IPS-20b (cell line): ENCODE measurements at regions not wholly inside any gene's neighbourhood (a gene's known extent, or its start where the extent isn't known, plus 50 kb on each side); places are given as distances from the start of the nearest gene placed in this dataset.

Experiments used
- H3K27ac ChIP-seq: one replicate; pipeline ENCODE4 v1.5.1; 2013; ENCODE audit warnings: low read length
- H3K27me3 ChIP-seq: 2 replicates; pipeline ENCODE4 v1.6.1; 2013; ENCODE audit warnings: mild to moderate bottlenecking, low read length, inconsistent platforms; ENCODE audit not compliant: insufficient read depth
- H3K36me3 ChIP-seq: 2 replicates; pipeline ENCODE4 v1.6.1; 2013; ENCODE audit warnings: low read depth, mild to moderate bottlenecking, inconsistent platforms, low read length, moderate library complexity; ENCODE audit not compliant: insufficient read depth
- H3K4me1 ChIP-seq: 2 replicates; pipeline ENCODE4 v1.6.1; 2013; ENCODE audit warnings: mild to moderate bottlenecking, control low read depth, inconsistent platforms, low read length, moderate library complexity; ENCODE audit not compliant: insufficient read depth
- H3K4me3 ChIP-seq: 2 replicates; pipeline ENCODE4 v1.5.1; 2013; ENCODE audit warnings: mild to moderate bottlenecking, low read length, inconsistent platforms
- H3K9ac ChIP-seq: 2 replicates; pipeline ENCODE4 v1.6.1; 2013; ENCODE audit warnings: low read depth, mild to moderate bottlenecking, inconsistent platforms, low read length, moderate library complexity
- H3K9me3 ChIP-seq: 2 replicates; pipeline ENCODE4 v1.6.1; 2013; ENCODE audit warnings: mild to moderate bottlenecking, low read depth, low read length, inconsistent platforms; ENCODE audit not compliant: insufficient read depth

- Histone ChIP-seq H3K27me3 (no peaks in the 10 kb centered on the region), H3K9me3 (no peaks in the 10 kb centered on the region), H3K36me3 (no peaks in the 10 kb centered on the region), H3K27ac (no peak overlapping the region), H3K9ac (no peak overlapping the region), H3K4me3 (no peak overlapping the region), H3K4me1 (no peaks in the 10 kb centered on the region)
These were observed 155.7 kb upstream of the SASH1 start for GRCh38 chr6:148186916-148187315.

GRCh38 chr6:148192310-148192709 lies 150.3 kb upstream of the SASH1 start:
- H3K9me3 ChIP-seq: no peaks in the 10 kb centered on the region
- H3K9ac ChIP-seq: no peak overlapping the region
- no peak overlapping the region for H3K27ac ChIP-seq
- no peaks in the 10 kb centered on the region for H3K4me1 ChIP-seq
- no peak overlapping the region for H3K4me3 ChIP-seq
- H3K27me3 ChIP-seq: no peaks in the 10 kb centered on the region
- no peaks in the 10 kb centered on the region for H3K36me3 ChIP-seq

- Histone ChIP-seq H3K4me3 (no peak overlapping the region), H3K4me1 (no peaks in the 10 kb centered on the region), H3K9me3 (no peaks in the 10 kb centered on the region), H3K27me3 (no peaks in the 10 kb centered on the region), H3K27ac (no peak overlapping the region), H3K9ac (no peak overlapping the region), H3K36me3 (no peaks in the 10 kb centered on the region)
These were observed 149.5 kb upstream of the SASH1 start for GRCh38 chr6:148193063-148193680.

DNA sequence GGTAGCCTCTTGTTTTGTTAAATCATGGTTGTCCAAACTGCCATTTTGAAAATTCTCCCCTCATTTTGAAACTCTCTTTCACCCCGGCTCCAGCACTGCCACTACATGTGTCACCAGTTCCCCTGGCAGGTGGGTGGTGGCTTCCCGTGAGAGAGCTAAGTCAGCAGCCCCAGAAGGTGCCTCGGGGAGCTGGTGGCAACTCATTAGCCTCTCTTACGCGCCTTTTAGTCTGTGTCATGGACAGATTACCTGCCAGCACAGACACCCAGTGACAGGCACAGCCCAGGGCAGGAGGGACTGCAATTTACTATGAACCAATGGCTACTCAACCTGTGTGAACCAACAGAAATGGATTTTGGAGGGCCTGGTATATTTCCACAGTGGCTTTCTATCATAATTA lies 147.1 kb upstream of the SASH1 start:
- H3K36me3 ChIP-seq: no peaks in the 10 kb centered on the region
- H3K27me3 ChIP-seq: no peaks in the 10 kb centered on the region
- H3K27ac ChIP-seq: no peak overlapping the region
- H3K4me1 ChIP-seq: no peaks in the 10 kb centered on the region; the same call in 1 of the 2 replicates
- H3K9ac ChIP-seq: no peak overlapping the region
- no peaks in the 10 kb centered on the region for H3K9me3 ChIP-seq
- no peak overlapping the region for H3K4me3 ChIP-seq

- H3K27ac ChIP-seq: no peak overlapping the region
- H3K36me3 ChIP-seq: no peaks in the 10 kb centered on the region
- H3K4me3 ChIP-seq: no peak overlapping the region
- no peak overlapping the region for H3K9ac ChIP-seq
- no peaks in the 10 kb centered on the region for H3K27me3 ChIP-seq
- no peaks in the 10 kb centered on the region for H3K9me3 ChIP-seq
- no peaks in the 10 kb centered on the region; the same call in 1 of the 2 replicates for H3K4me1 ChIP-seq
These were observed 143.1 kb upstream of the SASH1 start for GRCh38 chr6:148199584-148199983.

DNA sequence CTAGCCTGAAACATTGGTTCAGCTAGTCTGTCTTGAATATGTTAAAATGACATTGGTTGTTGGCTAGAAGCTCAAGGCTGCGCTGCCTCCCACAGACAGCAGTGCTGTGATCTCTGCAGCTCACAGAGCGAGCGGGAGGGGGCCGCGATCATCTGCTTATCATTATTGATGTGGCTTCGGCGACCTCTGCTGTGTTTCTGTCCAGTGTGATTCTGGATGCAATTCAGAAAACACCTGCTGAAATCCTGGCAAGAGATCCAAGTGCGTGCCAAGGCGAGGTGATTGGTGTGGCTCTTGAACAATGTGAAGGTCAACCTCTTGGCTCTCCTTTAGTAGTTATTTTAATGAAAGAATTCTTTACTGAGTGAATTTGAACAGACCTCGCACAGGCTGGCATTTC lies 142.3 kb upstream of the SASH1 start:
- Histone ChIP-seq H3K4me1 (no peaks in the 10 kb centered on the region; the same call in 1 of the 2 replicates), H3K36me3 (no peaks in the 10 kb centered on the region), H3K9me3 (no peaks in the 10 kb centered on the region), H3K27me3 (no peaks in the 10 kb centered on the region), H3K4me3 (no peak overlapping the region), H3K27ac (no peak overlapping the region), H3K9ac (no peak overlapping the region)

- Histone ChIP-seq H3K27me3 (no peaks in the 10 kb centered on the region), H3K27ac (no peak overlapping the region), H3K9ac (no peak overlapping the region)
These were observed 141.9 kb upstream of the SASH1 start for GRCh38 chr6:148200781-148201180.

GRCh38 chr6:148203281-148203925 lies 139.2 kb upstream of the SASH1 start:
- Histone ChIP-seq H3K4me3 (no peak overlapping the region), H3K27ac (no peak overlapping the region), H3K27me3 (no peaks in the 10 kb centered on the region), H3K9ac (no peak overlapping the region), H3K4me1 (no peaks in the 10 kb centered on the region; the same call in 1 of the 2 replicates), H3K36me3 (no peaks in the 10 kb centered on the region), H3K9me3 (no peaks in the 10 kb centered on the region)

More at GRCh38 chr6:148200781-148201180, 141.9 kb upstream of the SASH1 start:
- no peak overlapping the region for H3K4me3 ChIP-seq
- H3K9me3 ChIP-seq: no peaks in the 10 kb centered on the region
- no peaks in the 10 kb centered on the region; the same call in 1 of the 2 replicates for H3K4me1 ChIP-seq
- H3K36me3 ChIP-seq: no peaks in the 10 kb centered on the region

GRCh38 chr6:148203970-148204369 lies 138.7 kb upstream of the SASH1 start:
- H3K27me3 ChIP-seq: no peaks in the 10 kb centered on the region
- H3K9me3 ChIP-seq: no peaks in the 10 kb centered on the region
- H3K9ac ChIP-seq: no peak overlapping the region
- no peaks in the 10 kb centered on the region for H3K36me3 ChIP-seq
- H3K4me3 ChIP-seq: no peak overlapping the region
- no peaks in the 10 kb centered on the region; the same call in 1 of the 2 replicates for H3K4me1 ChIP-seq
- no peak overlapping the region for H3K27ac ChIP-seq

DNA sequence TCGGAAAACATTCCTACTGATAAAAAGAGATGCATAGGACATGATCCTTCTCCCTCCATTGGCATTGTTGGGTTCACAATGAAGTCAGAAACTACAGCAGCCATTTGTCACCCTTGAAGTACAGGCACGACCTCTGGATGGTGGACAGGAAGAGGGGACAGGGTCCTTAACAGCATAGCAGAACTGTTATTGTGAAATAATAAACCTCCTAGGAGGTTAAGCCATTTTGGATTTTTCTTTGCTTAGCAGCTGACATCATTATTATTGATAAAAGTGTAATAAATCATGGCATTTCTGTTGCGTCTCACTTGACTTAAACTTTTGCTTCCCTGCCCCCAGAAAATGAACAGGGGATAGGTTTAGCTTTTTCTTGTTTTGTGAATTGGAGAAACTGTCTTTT lies 134.3 kb upstream of the SASH1 start:
- Histone ChIP-seq H3K4me3 (no peak overlapping the region), H3K27me3 (no peaks in the 10 kb centered on the region), H3K4me1 (no peaks in the 10 kb centered on the region), H3K36me3 (no peaks in the 10 kb centered on the region), H3K9ac (no peak overlapping the region), H3K27ac (no peak overlapping the region), H3K9me3 (no peaks in the 10 kb centered on the region)

- no peak overlapping the region for H3K4me3 ChIP-seq
- H3K27me3 ChIP-seq: no peaks in the 10 kb centered on the region
- no peaks in the 10 kb centered on the region for H3K9me3 ChIP-seq
- H3K27ac ChIP-seq: no peak overlapping the region
- no peak overlapping the region for H3K9ac ChIP-seq
- no peaks in the 10 kb centered on the region for H3K4me1 ChIP-seq
- H3K36me3 ChIP-seq: no peaks in the 10 kb centered on the region
These were observed 130.8 kb upstream of the SASH1 start for GRCh38 chr6:148211777-148212324.

DNA sequence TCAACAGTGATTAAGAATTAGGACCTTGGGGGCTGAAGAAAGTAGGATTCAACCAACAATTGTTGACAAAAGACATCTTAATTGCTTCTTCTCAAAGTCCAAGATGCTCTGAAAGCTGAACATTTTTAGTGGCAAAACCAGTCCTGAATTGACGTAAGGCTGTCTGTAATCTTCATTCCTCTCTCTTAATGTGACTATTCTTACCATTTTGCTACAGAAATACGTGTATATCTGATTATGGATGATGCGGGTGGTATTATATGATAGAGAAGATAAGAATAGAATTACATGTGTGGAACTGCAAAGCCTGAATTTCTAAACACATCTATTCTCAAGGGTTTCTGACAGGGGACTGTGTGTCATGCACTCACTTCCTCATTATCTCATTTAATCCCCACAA lies 130.3 kb upstream of the SASH1 start:
- Histone ChIP-seq H3K9ac (no peak overlapping the region), H3K4me3 (no peak overlapping the region), H3K9me3 (no peaks in the 10 kb centered on the region), H3K36me3 (no peaks in the 10 kb centered on the region), H3K4me1 (no peaks in the 10 kb centered on the region), H3K27me3 (no peaks in the 10 kb centered on the region), H3K27ac (no peak overlapping the region)
